H9 (cell line): ENCODE measurements at regions not wholly inside any gene's neighbourhood (a gene's known extent, or its start where the extent isn't known, plus 50 kb on each side); places are given as distances from the start of the nearest gene placed in this dataset.

Experiments
- DNase-seq: peaks from one replicate; pipeline ENCODE4 v3.0.0-alpha.2; 2017
- H2AFZ ChIP-seq: one replicate; pipeline ENCODE4 v1.6.1; 2013; ENCODE audit warnings: mild to moderate bottlenecking, low read length, control low read depth, moderate library complexity
- H2AK5ac ChIP-seq: 2 replicates; pipeline ENCODE4 v1.6.1; 2013; ENCODE audit warnings: low read length, control low read depth, mixed read lengths; ENCODE audit not compliant: insufficient read length
- H2BK120ac ChIP-seq: one replicate; pipeline ENCODE4 v1.6.1; 2013; ENCODE audit warnings: low read depth, mild to moderate bottlenecking, low read length, control low read depth, inconsistent platforms; ENCODE audit not compliant: poor library complexity, severe bottlenecking
- H2BK12ac ChIP-seq: 2 replicates; pipeline ENCODE4 v1.6.1; 2013; ENCODE audit warnings: low read length, control low read depth, mixed read lengths, low read depth; ENCODE audit not compliant: insufficient read length
- H2BK15ac ChIP-seq: 2 replicates; pipeline ENCODE4 v1.6.1; 2013; ENCODE audit warnings: low read depth, low read length, control low read depth
- H2BK20ac ChIP-seq: one replicate; pipeline ENCODE4 v1.6.1; 2013; ENCODE audit warnings: low read depth, mild to moderate bottlenecking, low read length, control low read depth, inconsistent platforms; ENCODE audit not compliant: poor library complexity, severe bottlenecking
- H2BK5ac ChIP-seq: 2 replicates; pipeline ENCODE4 v1.6.1; 2013; ENCODE audit warnings: low read length, control low read depth, mixed read lengths; ENCODE audit not compliant: insufficient read length
- H3K14ac ChIP-seq: 2 replicates; pipeline ENCODE4 v1.6.1; 2013; ENCODE audit warnings: low read length, control low read depth; ENCODE audit not compliant: insufficient read depth
- H3K18ac ChIP-seq: 2 replicates; pipeline ENCODE4 v1.6.1; 2013; ENCODE audit warnings: low read depth, mild to moderate bottlenecking, mixed read lengths, low read length, control low read depth; ENCODE audit not compliant: insufficient read length
- H3K23ac ChIP-seq: 2 replicates; pipeline ENCODE4 v1.6.1; 2013; ENCODE audit warnings: low read length, control low read depth, mixed read lengths, low read depth; ENCODE audit not compliant: insufficient read length
- H3K23me2 ChIP-seq: 2 replicates; pipeline ENCODE4 v1.6.1; 2013; ENCODE audit warnings: low read depth, mild to moderate bottlenecking, mixed read lengths, low read length, control low read depth; ENCODE audit not compliant: insufficient read length, poor library complexity, severe bottlenecking
- H3K27ac ChIP-seq: 2 replicates; pipeline ENCODE4 v1.5.1; 2013; ENCODE audit warnings: low read length, control low read depth, mixed read lengths, low read depth; ENCODE audit not compliant: insufficient read length
- H3K27me3 ChIP-seq: 2 replicates; pipeline ENCODE4 v1.6.1; 2013; ENCODE audit warnings: low read length, control low read depth, inconsistent platforms; ENCODE audit not compliant: insufficient read depth
- H3K4ac ChIP-seq: 2 replicates; pipeline ENCODE4 v1.6.1; 2013; ENCODE audit warnings: low read depth, mild to moderate bottlenecking, control low read depth, inconsistent platforms, low read length, moderate library complexity
- H3K4me1 ChIP-seq: 2 replicates; pipeline ENCODE4 v1.6.1; 2013; ENCODE audit warnings: low read length, control low read depth, inconsistent platforms; ENCODE audit not compliant: insufficient read depth
- H3K4me2 ChIP-seq: 2 replicates; pipeline ENCODE4 v1.6.1; 2013; ENCODE audit warnings: low read length, control low read depth, mixed read lengths; ENCODE audit not compliant: insufficient read length, insufficient read depth
- H3K56ac ChIP-seq: 2 replicates; pipeline ENCODE4 v1.6.1; 2013; ENCODE audit warnings: low read depth, mild to moderate bottlenecking, mixed read lengths, low read length, control low read depth; ENCODE audit not compliant: insufficient read length
- H3K79me1 ChIP-seq: 2 replicates; pipeline ENCODE4 v1.6.1; 2013; ENCODE audit warnings: low read depth, mild to moderate bottlenecking, moderate library complexity, low read length, control low read depth, inconsistent platforms; ENCODE audit not compliant: insufficient read depth, poor library complexity, severe bottlenecking
- H3K79me2 ChIP-seq: 2 replicates; pipeline ENCODE4 v1.6.1; 2013; ENCODE audit warnings: low read length, control low read depth, inconsistent platforms; ENCODE audit not compliant: insufficient read depth
- H3K9ac ChIP-seq: 2 replicates; pipeline ENCODE4 v1.6.1; 2013; ENCODE audit warnings: low read length, control low read depth, mixed read lengths; ENCODE audit not compliant: insufficient read length; ENCODE audit errors: extremely low read depth
- H3K9me3 ChIP-seq: one replicate; pipeline ENCODE4 v1.6.1; 2013; ENCODE audit warnings: low read depth, low read length, inconsistent platforms; ENCODE audit not compliant: control insufficient read depth
- H3T11ph ChIP-seq: one replicate; pipeline ENCODE4 v1.6.1; 2013; ENCODE audit warnings: mild to moderate bottlenecking, low read length, control low read depth, inconsistent platforms
- H4K20me1 ChIP-seq: one replicate; pipeline ENCODE4 v1.6.1; 2013; ENCODE audit not compliant: control insufficient read depth, insufficient read length, insufficient read depth
- H4K5ac ChIP-seq: 2 replicates; pipeline ENCODE4 v1.6.1; 2013; ENCODE audit warnings: low read depth, mild to moderate bottlenecking, mixed read lengths, low read length, control low read depth; ENCODE audit not compliant: insufficient read length
- H4K8ac ChIP-seq: replicated peaks from 2 replicates; pipeline ENCODE4 v1.6.1; 2013; ENCODE audit warnings: low read length, control low read depth, mixed read lengths, low read depth; ENCODE audit not compliant: insufficient read length
- H4K91ac ChIP-seq: 2 replicates; pipeline ENCODE4 v1.6.1; 2013; ENCODE audit warnings: low read depth, mild to moderate bottlenecking, moderate library complexity, mixed read lengths, low read length, control low read depth; ENCODE audit not compliant: insufficient read length
- H3K27ac Mint-ChIP-seq, 3 experiments: 2 replicates in 2 of 3; 3 replicates in 1 of 3; pipeline ENCODE4 v1.8.0; 2020 to 2021; ENCODE audit warnings: mixed read lengths in 3 of 3, mild to moderate bottlenecking in 1 of 3, moderate library complexity in 1 of 3
- H3K27me3 Mint-ChIP-seq: 2 replicates; pipeline ENCODE4 v1.8.0; 2021; ENCODE audit warnings: low read depth, mild to moderate bottlenecking, moderate library complexity, mixed read lengths
- H3K36me3 Mint-ChIP-seq, 3 experiments: 2 replicates in 2 of 3; 3 replicates in 1 of 3; pipeline ENCODE4 v1.8.0; 2020 to 2021; ENCODE audit warnings: low read depth in 3 of 3, mixed read lengths in 3 of 3; ENCODE audit not compliant: insufficient read depth in 1 of 3
- H3K4me1 Mint-ChIP-seq, 2 experiments: 2 replicates each; pipeline ENCODE4 v1.8.0; 2020; ENCODE audit warnings: mixed read lengths in 2 of 2
- H3K4me3 Mint-ChIP-seq, 2 experiments: 2 replicates in 1 of 2; 3 replicates in 1 of 2; pipeline ENCODE4 v1.8.0; 2020 to 2021; ENCODE audit warnings: mild to moderate bottlenecking in 2 of 2, mixed read lengths in 2 of 2, moderate library complexity in 1 of 2
- H3K9me3 Mint-ChIP-seq, 2 experiments: 2 replicates in 1 of 2; 3 replicates in 1 of 2; pipeline ENCODE4 v1.8.0; 2020; ENCODE audit warnings: mild to moderate bottlenecking in 2 of 2, mixed read lengths in 2 of 2, moderate library complexity in 1 of 2
- CTCF ChIP-seq: fragments of 200-600 bp; sonication (generic); conservative IDR thresholded peaks from 3 replicates; pipeline ENCODE4 v1.8.0; 2021; ENCODE audit warnings: antibody characterized with exemption, mild to moderate bottlenecking
- WGBS: extraction: QIAGEN DNeasy Blood & Tissue Kit; methylation state at CpG from one replicate; pipeline ENCODE4 v1.1.7; 2013; ENCODE audit warnings: missing lambda C conversion rate, low lambda C conversion rate, mixed read lengths; ENCODE audit not compliant: insufficient read length; ENCODE audit errors: extremely low coverage; 5-methylcytosine and 5-hydroxymethylcytosine counted together

- Histone ChIP-seq H2AFZ (no peak overlapping the region), H2AK5ac (no peak overlapping the region), H4K91ac (no peak overlapping the region), H3K9ac (no peak overlapping the region), H2BK15ac (no peak overlapping the region), H3T11ph (no peak overlapping the region), H2BK12ac (no peak overlapping the region), H3K56ac (no peak overlapping the region), H4K5ac (no peak overlapping the region), H4K20me1 (no peaks in the 10 kb centered on the region), H2BK120ac (no peak overlapping the region), H3K4me2 (peak overlapping the region; percentile 37), H3K27ac (no peak overlapping the region), H3K23ac (no peak overlapping the region), H3K18ac (no peak overlapping the region), H3K79me2 (no peaks in the 10 kb centered on the region), H3K79me1 (no peaks in the 10 kb centered on the region), H4K8ac (no peak overlapping the region), H2BK20ac (no peak overlapping the region), H3K23me2 (peaks cover 6% of the 10 kb centered on the region), H3K27me3 (peaks cover 49% of the 10 kb centered on the region), H3K4ac (no peak overlapping the region), H3K14ac (no peak overlapping the region), H2BK5ac (no peak overlapping the region), H3K4me1 (no peaks in the 10 kb centered on the region), H3K9me3 (no peaks in the 10 kb centered on the region)
- no peak overlapping the region for H3K27ac Mint-ChIP-seq
- H3K27me3 Mint-ChIP-seq, result peaks cover 81% of the 10 kb centered on the region
- H3K4me1 Mint-ChIP-seq, result peaks cover 16 to 19% of the 10 kb centered on the region in 2 experiments
- H3K4me3 Mint-ChIP-seq, result no peak overlapping the region; a peak in 2 of 5 replicates
- no peaks in the 10 kb centered on the region; a peak in 2 of 7 replicates for H3K36me3 Mint-ChIP-seq
- H3K9me3 Mint-ChIP-seq, result no peaks in the 10 kb centered on the region; a peak in 1 of 5 replicates
- TF ChIP-seq CTCF, result no peak
- no CpG with 5 or more reads among the region's 8 CpGs for WGBS
- no peak for DNase-seq
Observed at GRCh38 chr6:166009385-166010031, 158.1 kb downstream of the TBXT start.
